LHCN-M2 (cell line): ENCODE measurements at regions not wholly inside any gene's neighbourhood (a gene's known extent, or its start where the extent isn't known, plus 50 kb on each side); places are given as distances from the start of the nearest gene placed in this dataset.

Source experiments
- DNase-seq: peaks from one replicate; pipeline ENCODE4 v3.0.0-alpha.2; 2012; ENCODE audit warnings: low read depth

DNA sequence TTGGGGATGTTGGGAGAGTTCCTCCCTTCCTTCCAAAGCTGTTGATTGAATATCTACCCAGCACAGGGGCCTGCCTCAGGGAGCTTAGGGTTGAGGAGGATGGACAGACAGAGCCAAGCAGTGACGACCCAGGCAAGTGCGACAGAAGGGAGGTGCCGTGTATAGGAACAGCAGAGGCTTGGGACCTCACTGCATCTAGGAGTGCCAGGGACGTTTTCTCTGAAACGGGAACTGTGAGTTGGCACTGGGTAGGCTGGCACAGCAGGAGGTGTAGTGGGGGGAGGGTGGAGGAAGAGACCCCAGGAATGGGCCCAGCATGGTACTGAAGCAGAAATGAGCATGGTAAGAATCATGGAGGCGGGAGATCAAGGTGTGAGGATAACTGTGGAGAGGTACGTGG, 55.3 kb upstream of the MGMT start:
- no peak for DNase-seq

DNA sequence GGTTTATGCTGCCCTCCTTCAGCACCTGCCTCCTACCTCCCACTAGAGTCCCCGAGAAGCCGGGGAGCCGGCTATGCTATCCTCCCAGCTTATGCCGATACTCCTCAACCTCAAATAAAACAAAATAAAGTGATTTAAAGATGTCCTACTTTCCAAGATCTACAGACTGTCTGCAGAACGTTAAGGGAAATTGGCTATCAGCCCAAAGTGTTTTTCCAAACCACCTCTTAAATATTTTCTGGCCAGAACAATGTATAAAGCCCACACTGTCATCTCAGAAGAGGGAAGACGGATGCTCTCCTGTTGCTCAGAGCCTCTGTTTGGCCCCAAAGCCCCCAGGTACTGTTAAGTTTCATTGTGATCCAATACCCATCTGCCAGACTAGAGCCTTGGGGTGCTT, 54.0 kb upstream of the MGMT start:
- DNase-seq = no peak

DNA sequence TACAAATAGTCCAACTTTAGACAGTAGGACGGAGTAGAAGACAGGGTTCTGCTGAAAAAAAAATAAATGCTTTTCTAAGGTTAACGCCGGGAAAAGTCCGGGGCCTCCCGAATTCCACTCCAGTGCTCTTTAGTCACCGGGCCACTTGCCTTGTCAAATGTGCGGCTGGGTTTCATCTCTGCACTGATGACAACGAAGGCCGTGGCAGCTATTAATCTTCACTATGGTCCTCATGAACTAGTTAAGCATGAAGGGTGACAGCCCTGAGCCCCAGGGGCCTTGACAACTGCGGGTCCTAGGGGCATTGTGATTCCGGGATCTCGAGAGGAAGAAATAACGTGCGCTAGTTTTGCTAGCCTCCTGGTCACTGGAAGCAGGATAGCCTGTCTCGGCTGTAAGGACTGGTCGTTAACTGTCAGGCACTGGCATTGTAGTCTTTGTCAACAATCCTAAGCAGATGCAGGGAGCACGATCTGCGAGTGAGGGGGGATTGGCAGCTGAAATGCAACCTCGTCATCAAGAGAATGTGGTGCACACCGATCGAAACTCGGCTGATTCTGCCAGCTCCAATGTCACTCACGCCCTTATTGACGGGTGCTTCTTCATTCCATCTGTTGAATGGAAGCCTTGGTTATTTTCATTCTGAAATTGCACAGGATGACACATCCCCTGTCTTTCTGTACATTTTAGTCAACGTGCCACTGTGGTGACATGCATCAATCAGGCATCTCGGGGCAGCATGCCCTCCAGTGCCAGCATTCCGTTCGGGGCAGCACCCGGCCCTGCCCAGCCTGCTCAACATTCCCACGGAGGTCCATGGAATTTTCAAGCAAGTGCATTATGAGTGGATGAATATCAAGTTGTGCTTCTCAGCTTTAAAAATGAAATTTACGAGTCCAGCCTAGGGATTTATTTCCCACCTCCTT, 51.6 kb upstream of the MGMT start:
- no peak for DNase-seq

DNA sequence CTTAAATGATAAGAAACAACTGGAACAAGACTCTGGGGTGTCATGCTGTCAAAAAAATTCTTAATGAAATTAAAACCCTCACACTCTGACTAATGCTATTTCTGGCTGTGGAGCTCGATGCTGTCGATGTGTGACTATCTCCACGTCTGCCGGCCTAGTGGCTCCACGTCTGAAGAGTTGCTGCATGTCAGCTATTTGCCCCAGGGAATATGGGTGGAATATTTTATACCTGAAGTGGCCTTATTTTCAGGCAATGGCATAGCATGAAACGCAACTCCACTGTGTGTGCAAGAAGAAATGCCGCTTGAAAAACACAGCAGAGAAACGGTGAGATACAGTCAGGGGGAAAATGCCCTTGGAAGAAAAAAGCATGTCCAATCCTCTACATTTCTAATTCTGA, 50.9 kb upstream of the MGMT start:
- DNase-seq = no peak

DNA sequence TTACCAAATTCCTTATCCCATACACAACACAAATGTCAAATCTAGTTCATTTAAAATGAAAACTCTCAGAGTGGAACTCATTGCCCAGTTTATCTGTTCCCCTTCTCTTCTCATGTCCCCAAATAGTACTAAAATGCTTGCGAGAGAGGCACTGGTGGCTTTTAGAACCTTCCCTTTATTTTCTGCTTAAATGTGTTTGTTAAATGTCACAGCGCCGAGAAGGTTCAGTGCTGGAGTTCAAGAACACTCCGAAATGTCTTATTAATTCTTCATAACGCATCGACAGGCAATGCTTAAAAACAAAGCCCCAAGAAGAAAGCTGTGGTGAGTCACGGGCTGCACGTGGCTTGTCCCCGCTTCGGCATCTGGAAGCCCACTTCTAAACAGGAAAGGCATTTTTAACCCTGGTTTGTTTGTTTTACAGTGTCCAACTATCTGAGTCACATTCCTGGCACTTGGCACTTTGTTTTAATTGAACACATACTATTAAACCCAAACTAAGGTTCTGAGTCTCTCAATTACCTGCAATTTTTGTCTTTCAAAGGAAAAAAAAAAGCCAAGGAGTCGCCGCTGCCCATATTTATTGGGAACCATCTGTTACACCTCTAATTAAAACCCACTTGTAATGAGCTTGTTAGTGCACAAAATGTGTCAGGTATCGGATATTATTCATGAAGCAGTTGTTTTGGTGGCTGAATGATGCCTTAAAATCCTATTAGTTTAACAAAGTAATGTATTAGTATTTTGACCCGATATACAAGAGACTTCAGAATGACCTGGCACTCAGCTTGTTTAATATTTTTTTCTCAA, 49.9 kb upstream of the MGMT start:
- DNase-seq = peak; percentile 22
